Suprapubic skin (tissue), 4 donors: ENCODE measurements at regions not wholly inside any gene's neighbourhood (a gene's known extent, or its start where the extent isn't known, plus 50 kb on each side); places are given as distances from the start of the nearest gene placed in this dataset.

ENCODE experiments used
- DNase-seq, 2 donors: peaks; one replicate each; pipeline ENCODE4 v3.0.0-alpha.2; 2019; ENCODE audit warnings: low spot score in 2 of 2
- H3K27ac ChIP-seq: fragments of 200-600 bp; sonication (generic); one replicate; pipeline ENCODE4 v1.5.1; 2019
- H3K27me3 ChIP-seq: fragments of 200-600 bp; sonication (generic); one replicate; pipeline ENCODE4 v1.5.1; 2019
- H3K36me3 ChIP-seq: fragments of 200-600 bp; sonication (generic); one replicate; pipeline ENCODE4 v1.5.1; 2019
- H3K4me1 ChIP-seq: fragments of 200-600 bp; sonication (generic); one replicate; pipeline ENCODE4 v1.5.1; 2019
- H3K4me3 ChIP-seq: fragments of 200-600 bp; sonication (generic); one replicate; pipeline ENCODE4 v1.5.1; 2019; ENCODE audit warnings: mild to moderate bottlenecking
- H3K9me3 ChIP-seq: fragments of 200-600 bp; sonication (generic); one replicate; pipeline ENCODE4 v1.5.1; 2019
- EP300 ChIP-seq: sonication (generic); formaldehyde crosslinking; IDR thresholded peaks from one replicate; pipeline ENCODE4 v1.6.1; 2017; ENCODE audit warnings: antibody characterized with exemption
- POLR2A ChIP-seq, 2 donors: fragments of 450-650 bp; IDR thresholded peaks; one replicate each; pipeline ENCODE4 v1.6.1; 2017; ENCODE audit warnings: antibody characterized with exemption in 2 of 2, mild to moderate bottlenecking in 2 of 2, moderate library complexity in 2 of 2
- POLR2AphosphoS5 ChIP-seq, 3 donors: sonication (generic); formaldehyde crosslinking; IDR thresholded peaks; one replicate each; pipeline ENCODE4 v1.6.1; 2017; ENCODE audit warnings: antibody characterized with exemption in 3 of 3
- WGBS: methylation state at CpG from one replicate; pipeline ENCODE4 v1.1.5; 2018; 5-methylcytosine and 5-hydroxymethylcytosine counted together
- TF ChIP-seq, protein P1 (sequence below), 2 donors: fragments of 200-600 bp in 1 of 2; fragments of 450-650 bp in 1 of 2; sonication (generic) in 1 of 2; IDR thresholded peaks; one replicate each; pipeline ENCODE4 v1.5.1; 2016 to 2019; ENCODE audit warnings: antibody characterized with exemption in 2 of 2, mild to moderate bottlenecking in 1 of 2, moderate library complexity in 1 of 2

GRCh38 chr6:50449128-50449527 lies 264.2 kb upstream of the TFAP2D start:
- WGBS = 71% methylated on average over 2 of the region's 2 CpGs
- TF ChIP-seq POLR2AphosphoS5 (IDR thresholded peaks at IDR 0.05) (no peak), EP300 (no peak), POLR2A (IDR thresholded peaks at IDR 0.05) (no peak)
- TF ChIP-seq, protein P1, sequence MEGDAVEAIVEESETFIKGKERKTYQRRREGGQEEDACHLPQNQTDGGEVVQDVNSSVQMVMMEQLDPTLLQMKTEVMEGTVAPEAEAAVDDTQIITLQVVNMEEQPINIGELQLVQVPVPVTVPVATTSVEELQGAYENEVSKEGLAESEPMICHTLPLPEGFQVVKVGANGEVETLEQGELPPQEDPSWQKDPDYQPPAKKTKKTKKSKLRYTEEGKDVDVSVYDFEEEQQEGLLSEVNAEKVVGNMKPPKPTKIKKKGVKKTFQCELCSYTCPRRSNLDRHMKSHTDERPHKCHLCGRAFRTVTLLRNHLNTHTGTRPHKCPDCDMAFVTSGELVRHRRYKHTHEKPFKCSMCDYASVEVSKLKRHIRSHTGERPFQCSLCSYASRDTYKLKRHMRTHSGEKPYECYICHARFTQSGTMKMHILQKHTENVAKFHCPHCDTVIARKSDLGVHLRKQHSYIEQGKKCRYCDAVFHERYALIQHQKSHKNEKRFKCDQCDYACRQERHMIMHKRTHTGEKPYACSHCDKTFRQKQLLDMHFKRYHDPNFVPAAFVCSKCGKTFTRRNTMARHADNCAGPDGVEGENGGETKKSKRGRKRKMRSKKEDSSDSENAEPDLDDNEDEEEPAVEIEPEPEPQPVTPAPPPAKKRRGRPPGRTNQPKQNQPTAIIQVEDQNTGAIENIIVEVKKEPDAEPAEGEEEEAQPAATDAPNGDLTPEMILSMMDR (IDR thresholded peaks at IDR 0.05) = no peak
- H3K27ac ChIP-seq = no peak overlapping the region
- no peak overlapping the region for H3K4me3 ChIP-seq
- no peak for DNase-seq
- no peaks in the 10 kb centered on the region for H3K36me3 ChIP-seq
- H3K9me3 ChIP-seq = no peaks in the 10 kb centered on the region
- H3K4me1 ChIP-seq = no peaks in the 10 kb centered on the region
- H3K27me3 ChIP-seq = no peaks in the 10 kb centered on the region

GRCh38 chr6:50451826-50452400 lies 261.4 kb upstream of the TFAP2D start:
- TF ChIP-seq, protein P1 (IDR thresholded peaks at IDR 0.05) = no peak
- TF ChIP-seq POLR2A (IDR thresholded peaks at IDR 0.05) (no peak), EP300 (no peak), POLR2AphosphoS5 (IDR thresholded peaks at IDR 0.05) (no peak)
- Histone ChIP-seq H3K9me3 (no peaks in the 10 kb centered on the region), H3K27ac (no peak overlapping the region), H3K4me3 (no peak overlapping the region), H3K4me1 (no peaks in the 10 kb centered on the region), H3K27me3 (no peaks in the 10 kb centered on the region), H3K36me3 (no peaks in the 10 kb centered on the region)
- 59% methylated on average over 4 of the region's 4 CpGs for WGBS
- no peak for DNase-seq

GRCh38 chr6:50455029-50455428 lies 258.3 kb upstream of the TFAP2D start:
- Histone ChIP-seq H3K36me3 (no peaks in the 10 kb centered on the region), H3K4me3 (no peak overlapping the region), H3K4me1 (no peaks in the 10 kb centered on the region), H3K27ac (no peak overlapping the region), H3K27me3 (no peaks in the 10 kb centered on the region), H3K9me3 (no peaks in the 10 kb centered on the region)
- TF ChIP-seq POLR2A (IDR thresholded peaks at IDR 0.05) (no peak), EP300 (no peak), POLR2AphosphoS5 (IDR thresholded peaks at IDR 0.05) (no peak)
- TF ChIP-seq, protein P1 (IDR thresholded peaks at IDR 0.05) = no peak
- DNase-seq = no peak
- 77% methylated on average over 7 of the region's 7 CpGs for WGBS

DNA sequence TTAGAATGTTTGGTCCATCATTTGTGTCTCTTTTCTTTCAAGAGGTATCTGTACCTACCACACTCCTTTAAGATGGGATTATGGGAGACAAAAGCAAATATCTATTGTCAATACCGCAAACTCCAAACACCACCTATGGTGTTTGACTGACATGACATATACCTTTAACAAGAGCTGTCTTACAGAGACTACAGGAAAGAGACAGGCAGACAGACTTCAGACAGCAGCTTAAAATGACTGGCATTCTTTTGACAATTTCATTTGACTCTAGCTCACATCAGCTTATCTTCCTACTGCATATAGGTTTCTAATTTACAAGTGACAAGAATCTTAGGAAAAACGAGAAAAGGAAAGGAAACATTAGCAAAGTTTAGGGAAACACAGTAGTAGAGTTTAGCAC lies 256.0 kb upstream of the TFAP2D start:
- Histone ChIP-seq H3K4me1 (no peaks in the 10 kb centered on the region), H3K9me3 (no peaks in the 10 kb centered on the region), H3K27ac (no peak overlapping the region), H3K4me3 (no peak overlapping the region), H3K27me3 (no peaks in the 10 kb centered on the region), H3K36me3 (no peaks in the 10 kb centered on the region)
- WGBS = 83% methylated on average over 2 of the region's 2 CpGs
- TF ChIP-seq EP300 (no peak), POLR2AphosphoS5 (IDR thresholded peaks at IDR 0.05) (no peak), POLR2A (IDR thresholded peaks at IDR 0.05) (no peak)
- DNase-seq = no peak

GRCh38 chr6:50461696-50462095 lies 251.6 kb upstream of the TFAP2D start:
- DNase-seq = no peak
- H3K4me3 ChIP-seq = no peak overlapping the region
- H3K9me3 ChIP-seq = no peaks in the 10 kb centered on the region
- TF ChIP-seq POLR2AphosphoS5 (IDR thresholded peaks at IDR 0.05) (no peak), EP300 (no peak), POLR2A (IDR thresholded peaks at IDR 0.05) (no peak)
- TF ChIP-seq, protein P1 (IDR thresholded peaks at IDR 0.05) = no peak
- no peaks in the 10 kb centered on the region for H3K27me3 ChIP-seq
- no peaks in the 10 kb centered on the region for H3K4me1 ChIP-seq
- 87% methylated on average over 2 of the region's 2 CpGs for WGBS
- H3K36me3 ChIP-seq = no peaks in the 10 kb centered on the region
- no peak overlapping the region for H3K27ac ChIP-seq

DNA sequence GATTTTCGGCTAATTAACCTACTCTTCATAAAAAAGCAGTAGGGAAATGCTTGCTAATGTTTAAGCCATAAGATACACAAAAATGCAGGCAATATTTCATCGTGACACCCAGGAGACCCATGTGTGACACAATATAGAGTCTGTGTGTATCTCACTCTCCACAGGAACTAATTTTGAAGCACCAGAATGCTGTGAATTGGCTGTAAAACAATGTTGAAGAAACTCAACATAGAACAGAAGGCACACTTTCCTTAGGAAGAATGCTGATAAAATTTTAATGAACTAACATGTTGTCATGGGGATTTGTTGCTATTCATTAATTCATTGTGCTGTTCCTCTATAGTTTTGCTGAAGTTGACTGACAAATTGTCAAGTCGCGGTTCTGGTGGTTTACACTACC lies 249.4 kb upstream of the TFAP2D start:
- H3K27me3 ChIP-seq = no peaks in the 10 kb centered on the region
- no peak overlapping the region for H3K4me3 ChIP-seq
- no peaks in the 10 kb centered on the region for H3K36me3 ChIP-seq
- no peak overlapping the region for H3K27ac ChIP-seq
- H3K4me1 ChIP-seq = no peaks in the 10 kb centered on the region
- no peak for DNase-seq
- no peaks in the 10 kb centered on the region for H3K9me3 ChIP-seq
- TF ChIP-seq POLR2AphosphoS5 (IDR thresholded peaks at IDR 0.05) = no peak
- WGBS = 85% methylated on average over 4 of the region's 4 CpGs
